Endodermal cell (in vitro differentiated cells): ENCODE measurements at regions not wholly inside any gene's neighbourhood (a gene's known extent, or its start where the extent isn't known, plus 50 kb on each side); places are given as distances from the start of the nearest gene placed in this dataset.

Source experiments
- DNase-seq: peaks from one replicate; pipeline ENCODE4 v3.0.0-alpha.2; 2017
- H3K27ac ChIP-seq: 2 replicates; pipeline ENCODE4 v1.5.1; 2013; ENCODE audit warnings: mild to moderate bottlenecking, low read depth, low read length, moderate library complexity
- H3K27me3 ChIP-seq: 2 replicates; pipeline ENCODE4 v1.6.1; 2013; ENCODE audit warnings: mild to moderate bottlenecking, low read length, moderate library complexity; ENCODE audit not compliant: insufficient read depth, control insufficient read depth, poor library complexity, severe bottlenecking
- H3K36me3 ChIP-seq: 2 replicates; pipeline ENCODE4 v1.7.0; 2013; ENCODE audit warnings: mild to moderate bottlenecking, low read length, moderate library complexity; ENCODE audit not compliant: control insufficient read depth, insufficient read depth
- H3K4me1 ChIP-seq: one replicate; pipeline ENCODE4 v1.7.0; 2013; ENCODE audit warnings: low read length; ENCODE audit not compliant: control insufficient read depth, insufficient read depth
- H3K4me3 ChIP-seq: 2 replicates; pipeline ENCODE4 v1.5.1; 2013; ENCODE audit warnings: mild to moderate bottlenecking, low read length, moderate library complexity
- H3K9ac ChIP-seq: 2 replicates; pipeline ENCODE4 v1.6.1; 2013; ENCODE audit warnings: mild to moderate bottlenecking, low read length, moderate library complexity; ENCODE audit not compliant: poor library complexity, severe bottlenecking; ENCODE audit errors: extremely low read depth
- H3K9me3 ChIP-seq: 2 replicates; pipeline ENCODE4 v1.6.1; 2013; ENCODE audit warnings: mild to moderate bottlenecking, low read length, moderate library complexity; ENCODE audit not compliant: control insufficient read depth
- H3K27ac Mint-ChIP-seq: 2 replicates; pipeline ENCODE4 v1.8.0; 2020; ENCODE audit warnings: mixed read lengths
- H3K27me3 Mint-ChIP-seq: 2 replicates; pipeline ENCODE4 v1.8.0; 2021; ENCODE audit warnings: mild to moderate bottlenecking, mixed read lengths; ENCODE audit not compliant: insufficient read depth
- H3K36me3 Mint-ChIP-seq: 2 replicates; pipeline ENCODE4 v1.8.0; 2020; ENCODE audit warnings: low read depth, mixed read lengths
- H3K4me1 Mint-ChIP-seq: 2 replicates; pipeline ENCODE4 v1.8.0; 2020; ENCODE audit warnings: mixed read lengths
- H3K4me3 Mint-ChIP-seq: 2 replicates; pipeline ENCODE4 v1.8.0; 2020; ENCODE audit warnings: mild to moderate bottlenecking, moderate library complexity, mixed read lengths
- H3K9me3 Mint-ChIP-seq: 2 replicates; pipeline ENCODE4 v1.8.0; 2020; ENCODE audit warnings: mild to moderate bottlenecking, mixed read lengths
- WGBS, 2 experiments: methylation state at CpG; one replicate each; pipeline versions ENCODE4 v1.1.5 to v1.1.7; 2013; ENCODE audit warnings: missing lambda C conversion rate in 2 of 2, mixed read lengths in 1 of 2; ENCODE audit not compliant: insufficient coverage in 1 of 2, insufficient read length in 1 of 2; 5-methylcytosine and 5-hydroxymethylcytosine counted together
- TF ChIP-seq, protein P1 (sequence below): fragments of 200-600 bp; sonication (generic); conservative IDR thresholded peaks from 2 replicates; pipeline ENCODE4 v1.5.0; 2021; ENCODE audit warnings: antibody characterized with exemption, mild to moderate bottlenecking

DNA sequence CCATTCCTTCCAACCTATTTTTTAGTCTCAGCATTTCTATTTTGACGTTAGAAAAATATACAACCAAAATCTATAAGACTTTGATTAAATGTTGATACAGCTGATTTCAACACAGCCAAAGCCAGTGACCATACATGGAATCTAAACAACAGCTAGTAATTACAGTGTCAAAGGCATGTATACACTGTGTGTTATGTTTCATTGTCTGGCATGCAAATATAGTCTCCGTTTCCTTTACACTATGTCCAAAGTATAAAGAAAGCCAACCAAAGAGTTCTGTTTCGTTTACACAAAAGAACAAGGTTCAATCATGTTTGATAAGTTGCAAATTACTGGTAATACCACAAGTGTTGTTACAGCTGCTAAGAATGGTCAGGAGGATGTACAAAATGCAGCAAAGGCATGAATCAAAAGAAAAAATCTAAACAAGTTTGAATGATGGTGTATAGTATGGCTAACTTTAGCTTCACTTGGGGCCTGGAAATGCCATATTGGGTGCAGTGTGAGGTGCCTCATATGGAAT is 268.3 kb upstream of the FERD3L start:
- no peaks in the 10 kb centered on the region for H3K36me3 Mint-ChIP-seq
- no peak overlapping the region for H3K4me3 ChIP-seq
- TF ChIP-seq, protein P1, sequence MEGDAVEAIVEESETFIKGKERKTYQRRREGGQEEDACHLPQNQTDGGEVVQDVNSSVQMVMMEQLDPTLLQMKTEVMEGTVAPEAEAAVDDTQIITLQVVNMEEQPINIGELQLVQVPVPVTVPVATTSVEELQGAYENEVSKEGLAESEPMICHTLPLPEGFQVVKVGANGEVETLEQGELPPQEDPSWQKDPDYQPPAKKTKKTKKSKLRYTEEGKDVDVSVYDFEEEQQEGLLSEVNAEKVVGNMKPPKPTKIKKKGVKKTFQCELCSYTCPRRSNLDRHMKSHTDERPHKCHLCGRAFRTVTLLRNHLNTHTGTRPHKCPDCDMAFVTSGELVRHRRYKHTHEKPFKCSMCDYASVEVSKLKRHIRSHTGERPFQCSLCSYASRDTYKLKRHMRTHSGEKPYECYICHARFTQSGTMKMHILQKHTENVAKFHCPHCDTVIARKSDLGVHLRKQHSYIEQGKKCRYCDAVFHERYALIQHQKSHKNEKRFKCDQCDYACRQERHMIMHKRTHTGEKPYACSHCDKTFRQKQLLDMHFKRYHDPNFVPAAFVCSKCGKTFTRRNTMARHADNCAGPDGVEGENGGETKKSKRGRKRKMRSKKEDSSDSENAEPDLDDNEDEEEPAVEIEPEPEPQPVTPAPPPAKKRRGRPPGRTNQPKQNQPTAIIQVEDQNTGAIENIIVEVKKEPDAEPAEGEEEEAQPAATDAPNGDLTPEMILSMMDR = no peak
- no peaks in the 10 kb centered on the region for H3K36me3 ChIP-seq
- no peaks in the 10 kb centered on the region for H3K27me3 ChIP-seq
- peaks cover 4% of the 10 kb centered on the region for H3K4me1 Mint-ChIP-seq
- no peaks in the 10 kb centered on the region for H3K4me1 ChIP-seq
- no peaks in the 10 kb centered on the region for H3K9me3 Mint-ChIP-seq
- H3K9me3 ChIP-seq = no peaks in the 10 kb centered on the region
- H3K27ac Mint-ChIP-seq = no peak overlapping the region
- H3K27me3 Mint-ChIP-seq = no peaks in the 10 kb centered on the region
- no peak overlapping the region for H3K9ac ChIP-seq
- H3K27ac ChIP-seq = no peak overlapping the region
- H3K4me3 Mint-ChIP-seq = no peak overlapping the region
- WGBS, 2 experiments = 94 to 100% methylated on average over 1 to 3 of the region's 3 CpGs
- DNase-seq = no peak

DNA sequence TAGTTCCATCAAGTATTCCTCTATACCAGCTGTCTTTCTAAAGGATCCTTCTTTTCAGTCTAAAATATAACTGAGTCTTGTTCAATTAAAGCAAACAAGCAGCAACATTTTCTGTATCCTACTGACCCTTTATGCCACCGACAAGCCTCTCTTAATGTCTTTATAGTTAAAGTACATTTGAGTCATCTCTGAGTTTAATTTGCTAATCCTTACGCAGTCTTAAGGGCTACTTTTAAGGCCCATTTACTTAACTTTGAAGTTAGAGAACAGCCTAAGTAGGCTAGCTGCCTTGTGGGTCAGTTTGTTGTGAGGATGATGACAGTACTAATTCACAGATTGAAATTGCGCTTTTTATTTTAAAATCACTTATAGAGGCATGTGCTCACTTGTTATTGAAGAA is 265.5 kb upstream of the FERD3L start:
- Histone ChIP-seq H3K27me3 (no peaks in the 10 kb centered on the region), H3K36me3 (no peaks in the 10 kb centered on the region), H3K4me3 (no peak overlapping the region), H3K4me1 (no peaks in the 10 kb centered on the region), H3K9me3 (no peaks in the 10 kb centered on the region), H3K9ac (no peak overlapping the region), H3K27ac (no peak overlapping the region)
- Mint-ChIP-seq H3K36me3 (no peaks in the 10 kb centered on the region), H3K27me3 (no peaks in the 10 kb centered on the region), H3K9me3 (no peaks in the 10 kb centered on the region), H3K27ac (no peak overlapping the region), H3K4me3 (no peak overlapping the region), H3K4me1 (peaks cover 4% of the 10 kb centered on the region)
- 86 to 91% methylated on average over 1 to 3 of the region's 3 CpGs for WGBS, 2 experiments
- TF ChIP-seq, protein P1 = no peak
- no peak for DNase-seq

DNA sequence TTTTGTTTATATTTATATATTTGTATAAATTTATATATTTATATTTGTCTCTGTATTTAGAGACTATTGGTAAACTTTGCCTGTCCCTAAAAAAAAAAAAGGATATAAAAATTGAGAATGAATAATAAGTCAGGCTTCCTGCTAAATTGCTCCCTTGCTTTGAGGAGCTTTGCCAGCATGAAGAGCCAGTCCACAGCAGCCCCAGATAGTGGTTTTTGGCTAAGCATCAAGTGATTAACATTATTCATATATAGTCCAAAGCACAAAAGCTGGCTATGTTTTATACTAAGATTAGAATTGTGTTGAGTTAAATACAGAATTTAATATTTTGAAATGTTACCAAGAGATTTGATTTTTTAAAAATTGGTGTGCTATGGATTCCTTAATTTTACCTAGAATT is 264.9 kb upstream of the FERD3L start:
- Mint-ChIP-seq H3K27me3 (no peaks in the 10 kb centered on the region), H3K36me3 (no peaks in the 10 kb centered on the region), H3K4me3 (no peak overlapping the region), H3K9me3 (no peaks in the 10 kb centered on the region), H3K27ac (no peak overlapping the region), H3K4me1 (peaks cover 6% of the 10 kb centered on the region)
- TF ChIP-seq, protein P1 = no peak
- no peak overlapping the region for H3K27ac ChIP-seq
- no peaks in the 10 kb centered on the region for H3K27me3 ChIP-seq
- no peak overlapping the region for H3K4me3 ChIP-seq
- H3K36me3 ChIP-seq = no peaks in the 10 kb centered on the region
- DNase-seq = no peak
- H3K9me3 ChIP-seq = no peaks in the 10 kb centered on the region
- no peak overlapping the region for H3K9ac ChIP-seq
- H3K4me1 ChIP-seq = peaks cover 1% of the 10 kb centered on the region
